GM12878 (cell line): ENCODE measurements at regions not wholly inside any gene's neighbourhood (a gene's known extent, or its start where the extent isn't known, plus 50 kb on each side); places are given as distances from the start of the nearest gene placed in this dataset.

Experiments used
- ATAC-seq: fragments of 200-7000 bp; cut with Tn5 transposase; 3 replicates; pipeline ENCODE4 v1.9.1; 2020; ENCODE audit warnings: mild to moderate bottlenecking, moderate library complexity
- BruUV-seq: library from RNA; stranded (reverse); fragments of 400-500 nt; replicated peaks from 2 replicates; lab custom pipeline; 2021; lab: Mats Ljungman, UMichigan
- CTCF ChIA-PET: fragments of 300-600 bp; sonication (Branson Sonifier 250); formaldehyde crosslinking; extraction: SDS; loops from one replicate; lab custom pipeline; 2021; ENCODE audit warnings: inconsistent platforms; lab: Yijun Ruan, JAX
- POLR2A ChIA-PET: fragments of 350-600 bp; formaldehyde crosslinking; extraction: SDS; loops from one replicate; lab custom pipeline; 2021; ENCODE audit warnings: inconsistent platforms; lab: Charles Lee
- RAD21 ChIA-PET: fragments of 300-600 bp; sonication (Branson Sonifier 250); formaldehyde crosslinking; loops from one replicate; lab custom pipeline; 2023; ENCODE audit warnings: antibody characterized with exemption; ENCODE audit not compliant: unreplicated experiment; lab: Charles Lee
- SMC1A ChIA-PET: fragments of 300-600 bp; sonication (Branson Sonifier 250); formaldehyde crosslinking; loops from one replicate; lab custom pipeline; 2023; ENCODE audit not compliant: unreplicated experiment, uncharacterized antibody; lab: Charles Lee
- DNase-seq: peaks from one replicate; pipeline ENCODE4 v3.0.0-alpha.2; 2011; ENCODE audit warnings: low read depth, low spot score
- FAIRE-seq: peaks from 3 replicates; lab custom pipeline; 2011; peaks lifted over from hg19 to GRCh38; lab: Jason Lieb, UNC
- H2AFZ ChIP-seq: 2 replicates; pipeline ENCODE4 v1.6.0; 2011; ENCODE audit warnings: low read depth, low read length, control low read depth; ENCODE audit not compliant: control insufficient read depth
- H3K27ac ChIP-seq: 2 replicates; pipeline ENCODE4 v1.5.1; 2011; ENCODE audit warnings: control low read depth; ENCODE audit not compliant: control insufficient read depth, insufficient read depth
- H3K27me3 ChIP-seq, 2 experiments: replicated peaks in 1 of 2; 2 replicates each; pipeline versions ENCODE4 v1.6.0 to v1.6.1; 2011; ENCODE audit warnings: low read length in 1 of 2; ENCODE audit not compliant: control insufficient read depth in 2 of 2, insufficient read depth in 2 of 2
- H3K36me3 ChIP-seq, 2 experiments: 2 replicates each; pipeline ENCODE4 v1.5.1; 2011; ENCODE audit warnings: low read length in 1 of 2; ENCODE audit not compliant: control insufficient read depth in 2 of 2, insufficient read depth in 2 of 2
- H3K4me1 ChIP-seq: 2 replicates; pipeline ENCODE4 v1.6.1; 2011; ENCODE audit warnings: mild to moderate bottlenecking, low read length, moderate library complexity, mixed read lengths; ENCODE audit not compliant: control insufficient read depth, insufficient read depth
- H3K4me2 ChIP-seq: 2 replicates; pipeline ENCODE4 v1.6.0; 2011; ENCODE audit warnings: control low read depth; ENCODE audit not compliant: control insufficient read depth, insufficient read depth
- H3K4me3 ChIP-seq: fragments of 200-600 bp; sonication (generic); 2 replicates; pipeline ENCODE4 v1.5.1; 2016
- H3K79me2 ChIP-seq: 2 replicates; pipeline ENCODE4 v1.6.0; 2011; ENCODE audit warnings: low read length; ENCODE audit not compliant: control insufficient read depth, insufficient read depth
- H3K9ac ChIP-seq: 2 replicates; pipeline ENCODE4 v1.8.0; 2011; ENCODE audit warnings: low read length, control low read depth, mixed read lengths; ENCODE audit not compliant: control insufficient read depth, insufficient read depth
- H3K9me3 ChIP-seq: replicated peaks from 3 replicates; pipeline ENCODE4 v1.5.1; 2011; ENCODE audit warnings: mild to moderate bottlenecking, low read length; ENCODE audit not compliant: control insufficient read depth, insufficient read depth
- H4K20me1 ChIP-seq: 2 replicates; pipeline ENCODE4 v1.6.0; 2011; ENCODE audit not compliant: control insufficient read depth, insufficient read depth
- BRCA1 ChIP-seq: IDR thresholded peaks from 2 replicates; pipeline ENCODE4 v1.6.1; 2011; ENCODE audit warnings: low read depth, low read length, improper control_type of control experiment
- CBFB ChIP-seq: IDR thresholded peaks from 2 replicates; pipeline ENCODE4 v1.6.1; 2016; ENCODE audit warnings: antibody characterized with exemption, low read depth
- CBX3 ChIP-seq: fragments of 200-600 bp; sonication (generic); IDR thresholded peaks from 2 replicates; pipeline ENCODE4 v1.6.1; 2016; ENCODE audit warnings: low read depth, borderline replicate concordance
- CHD1 ChIP-seq: IDR thresholded peaks from 2 replicates; pipeline ENCODE4 v1.6.1; 2012; ENCODE audit warnings: low read depth, low read length, improper control_type of control experiment
- DPF2 ChIP-seq: fragments of 450-650 bp; IDR thresholded peaks from 2 replicates; pipeline ENCODE4 v1.6.1; 2017; ENCODE audit warnings: mild to moderate bottlenecking
- HDAC2 ChIP-seq: fragments of 200-600 bp; sonication (generic); IDR thresholded peaks from 2 replicates; pipeline ENCODE4 v1.6.1; 2017
- JUND ChIP-seq: IDR thresholded peaks from 2 replicates; pipeline ENCODE4 v1.6.1; 2012; ENCODE audit warnings: low read depth, mild to moderate bottlenecking, low read length, improper control_type of control experiment, moderate library complexity
- LARP7 ChIP-seq: fragments of 450-650 bp; IDR thresholded peaks from 2 replicates; pipeline ENCODE4 v1.6.1; 2017; ENCODE audit warnings: mild to moderate bottlenecking
- NFIC ChIP-seq: IDR thresholded peaks from 2 replicates; pipeline ENCODE4 v1.6.1; 2012; ENCODE audit warnings: low read depth, mild to moderate bottlenecking, inconsistent platforms, low read length, moderate library complexity
- RB1 ChIP-seq: fragments of 450-650 bp; formaldehyde crosslinking; IDR thresholded peaks from 2 replicates; pipeline ENCODE4 v1.6.1; 2017; ENCODE audit warnings: mild to moderate bottlenecking, borderline replicate concordance
- SPI1 ChIP-seq: IDR thresholded peaks from 2 replicates; pipeline ENCODE4 v1.6.1; 2011; ENCODE audit warnings: low read depth, mild to moderate bottlenecking, low read length, moderate library complexity, borderline replicate concordance; ENCODE audit not compliant: insufficient read depth
- STAT1 ChIP-seq: fragments of 450-650 bp; conservative IDR thresholded peaks from 2 replicates; pipeline ENCODE4 v1.6.1; 2014; ENCODE audit warnings: antibody characterized with exemption, mild to moderate bottlenecking
- STAT3 ChIP-seq: IDR thresholded peaks from 2 replicates; pipeline ENCODE4 v1.6.1; 2011; ENCODE audit warnings: low read depth, low read length, improper control_type of control experiment
- SUPT20H ChIP-seq: IDR thresholded peaks from 2 replicates; pipeline ENCODE4 v1.6.1; 2011; ENCODE audit warnings: low read depth, mild to moderate bottlenecking, low read length, moderate library complexity, borderline replicate concordance; ENCODE audit not compliant: control insufficient read depth
- TCF7 ChIP-seq: IDR thresholded peaks from 2 replicates; pipeline ENCODE4 v1.6.1; 2014; ENCODE audit warnings: antibody characterized with exemption, borderline replicate concordance
- ZNF622 ChIP-seq: fragments of 450-650 bp; IDR thresholded peaks from 2 replicates; pipeline ENCODE4 v1.6.1; 2017; ENCODE audit warnings: mild to moderate bottlenecking, inconsistent platforms
- WGBS: methylation state at CpG from one replicate; pipeline ENCODE4 v1.1.6; 2016; ENCODE audit warnings: low lambda C conversion rate; ENCODE audit not compliant: insufficient replicate concordance, insufficient coverage; ENCODE audit errors: missing lambda C conversion rate; 5-methylcytosine and 5-hydroxymethylcytosine counted together
- in situ Hi-C: fragments of 300-500 bp; cut with MboI; formaldehyde crosslinking; loops from 9 replicates; pipeline ENCODE4 v1.14.3; 2018; ENCODE audit warnings: mixed read lengths
- intact Hi-C: fragments of 100-400 bp; cut with micrococcal nuclease; formaldehyde crosslinking; loops from one replicate; pipeline ENCODE4 v1.14.2; 2022; ENCODE audit not compliant: unreplicated experiment
- TF ChIP-seq, protein P1 (sequence below): fragments of 450-650 bp; IDR thresholded peaks from 2 replicates; pipeline ENCODE4 v1.6.1; 2016; ENCODE audit warnings: mild to moderate bottlenecking, moderate library complexity, borderline replicate concordance
- TF ChIP-seq, protein P2 (sequence below): fragments of 450-650 bp; IDR thresholded peaks from 2 replicates; pipeline ENCODE4 v1.6.1; 2017; ENCODE audit warnings: antibody characterized with exemption, mild to moderate bottlenecking, moderate library complexity

DNA sequence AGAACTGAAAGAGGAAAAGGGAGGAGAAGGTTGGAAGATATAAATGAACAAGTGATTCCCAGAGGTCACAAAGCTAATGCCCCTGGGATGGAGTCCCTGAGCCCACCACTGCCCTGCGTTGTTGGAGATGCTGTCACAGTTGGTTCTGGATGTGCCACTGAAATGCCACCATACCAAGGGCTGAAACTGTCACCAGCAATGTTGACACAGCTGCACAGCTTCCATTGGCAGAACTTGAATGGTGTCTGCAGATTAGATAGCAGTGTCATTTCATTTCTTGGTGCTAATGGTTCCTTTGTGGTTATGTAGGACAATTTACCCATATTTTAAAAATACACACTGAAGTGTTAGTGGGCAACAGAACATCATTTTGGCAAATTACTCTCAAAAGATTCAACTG is 120.7 kb downstream of the TBXT start (continued):
- TF ChIP-seq BRCA1, result no peak
- TF ChIP-seq ZNF622, result no peak
- TF ChIP-seq HDAC2, result no peak
- no peak for TF ChIP-seq TCF7
- TF ChIP-seq JUND, result no peak
- no peak for TF ChIP-seq NFIC
- no peak for TF ChIP-seq CBFB
- TF ChIP-seq DPF2, result no peak

DNA sequence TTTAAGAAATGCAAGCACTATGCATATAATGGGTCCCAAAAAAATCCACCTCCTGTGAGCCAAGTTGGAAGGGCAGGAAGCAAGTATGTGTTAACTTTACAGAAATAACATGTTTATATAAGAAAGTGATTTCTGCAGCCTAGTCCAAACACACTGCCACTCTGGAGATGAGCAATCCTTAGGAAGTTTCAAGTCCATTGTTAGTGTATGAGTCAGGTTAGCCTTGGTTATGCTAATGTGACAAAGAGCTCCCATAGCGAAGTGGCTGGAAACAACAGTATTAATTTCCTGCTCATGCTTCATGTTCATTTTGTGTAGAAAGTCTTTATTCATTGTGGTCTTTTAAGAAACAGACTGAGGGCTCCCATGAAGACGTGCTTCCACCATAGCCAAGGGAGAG is 121.4 kb downstream of the TBXT start:
- DNase-seq, result no peak
- TF ChIP-seq RB1, result no peak
- TF ChIP-seq SUPT20H, result no peak
- no peak for TF ChIP-seq CBX3
- TF ChIP-seq, protein P1, sequence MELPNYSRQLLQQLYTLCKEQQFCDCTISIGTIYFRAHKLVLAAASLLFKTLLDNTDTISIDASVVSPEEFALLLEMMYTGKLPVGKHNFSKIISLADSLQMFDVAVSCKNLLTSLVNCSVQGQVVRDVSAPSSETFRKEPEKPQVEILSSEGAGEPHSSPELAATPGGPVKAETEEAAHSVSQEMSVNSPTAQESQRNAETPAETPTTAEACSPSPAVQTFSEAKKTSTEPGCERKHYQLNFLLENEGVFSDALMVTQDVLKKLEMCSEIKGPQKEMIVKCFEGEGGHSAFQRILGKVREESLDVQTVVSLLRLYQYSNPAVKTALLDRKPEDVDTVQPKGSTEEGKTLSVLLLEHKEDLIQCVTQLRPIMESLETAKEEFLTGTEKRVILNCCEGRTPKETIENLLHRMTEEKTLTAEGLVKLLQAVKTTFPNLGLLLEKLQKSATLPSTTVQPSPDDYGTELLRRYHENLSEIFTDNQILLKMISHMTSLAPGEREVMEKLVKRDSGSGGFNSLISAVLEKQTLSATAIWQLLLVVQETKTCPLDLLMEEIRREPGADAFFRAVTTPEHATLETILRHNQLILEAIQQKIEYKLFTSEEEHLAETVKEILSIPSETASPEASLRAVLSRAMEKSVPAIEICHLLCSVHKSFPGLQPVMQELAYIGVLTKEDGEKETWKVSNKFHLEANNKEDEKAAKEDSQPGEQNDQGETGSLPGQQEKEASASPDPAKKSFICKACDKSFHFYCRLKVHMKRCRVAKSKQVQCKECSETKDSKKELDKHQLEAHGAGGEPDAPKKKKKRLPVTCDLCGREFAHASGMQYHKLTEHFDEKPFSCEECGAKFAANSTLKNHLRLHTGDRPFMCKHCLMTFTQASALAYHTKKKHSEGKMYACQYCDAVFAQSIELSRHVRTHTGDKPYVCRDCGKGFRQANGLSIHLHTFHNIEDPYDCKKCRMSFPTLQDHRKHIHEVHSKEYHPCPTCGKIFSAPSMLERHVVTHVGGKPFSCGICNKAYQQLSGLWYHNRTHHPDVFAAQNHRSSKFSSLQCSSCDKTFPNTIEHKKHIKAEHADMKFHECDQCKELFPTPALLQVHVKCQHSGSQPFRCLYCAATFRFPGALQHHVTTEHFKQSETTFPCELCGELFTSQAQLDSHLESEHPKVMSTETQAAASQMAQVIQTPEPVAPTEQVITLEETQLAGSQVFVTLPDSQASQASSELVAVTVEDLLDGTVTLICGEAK, result no peak
- no peak for TF ChIP-seq CHD1
- TF ChIP-seq, protein P2, sequence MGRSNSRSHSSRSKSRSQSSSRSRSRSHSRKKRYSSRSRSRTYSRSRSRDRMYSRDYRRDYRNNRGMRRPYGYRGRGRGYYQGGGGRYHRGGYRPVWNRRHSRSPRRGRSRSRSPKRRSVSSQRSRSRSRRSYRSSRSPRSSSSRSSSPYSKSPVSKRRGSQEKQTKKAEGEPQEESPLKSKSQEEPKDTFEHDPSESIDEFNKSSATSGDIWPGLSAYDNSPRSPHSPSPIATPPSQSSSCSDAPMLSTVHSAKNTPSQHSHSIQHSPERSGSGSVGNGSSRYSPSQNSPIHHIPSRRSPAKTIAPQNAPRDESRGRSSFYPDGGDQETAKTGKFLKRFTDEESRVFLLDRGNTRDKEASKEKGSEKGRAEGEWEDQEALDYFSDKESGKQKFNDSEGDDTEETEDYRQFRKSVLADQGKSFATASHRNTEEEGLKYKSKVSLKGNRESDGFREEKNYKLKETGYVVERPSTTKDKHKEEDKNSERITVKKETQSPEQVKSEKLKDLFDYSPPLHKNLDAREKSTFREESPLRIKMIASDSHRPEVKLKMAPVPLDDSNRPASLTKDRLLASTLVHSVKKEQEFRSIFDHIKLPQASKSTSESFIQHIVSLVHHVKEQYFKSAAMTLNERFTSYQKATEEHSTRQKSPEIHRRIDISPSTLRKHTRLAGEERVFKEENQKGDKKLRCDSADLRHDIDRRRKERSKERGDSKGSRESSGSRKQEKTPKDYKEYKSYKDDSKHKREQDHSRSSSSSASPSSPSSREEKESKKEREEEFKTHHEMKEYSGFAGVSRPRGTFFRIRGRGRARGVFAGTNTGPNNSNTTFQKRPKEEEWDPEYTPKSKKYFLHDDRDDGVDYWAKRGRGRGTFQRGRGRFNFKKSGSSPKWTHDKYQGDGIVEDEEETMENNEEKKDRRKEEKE, result no peak
- no peak for TF ChIP-seq STAT3
- no peak for TF ChIP-seq STAT1
- no peak for TF ChIP-seq SPI1
- no peak for TF ChIP-seq LARP7

More for the DNA sequence above, 121.4 kb downstream of the TBXT start:
- Histone ChIP-seq H3K4me3 (no peak overlapping the region), H3K9ac (no peak overlapping the region), H3K9me3 (no peaks in the 10 kb centered on the region), H4K20me1 (no peaks in the 10 kb centered on the region), H3K27ac (no peak overlapping the region), H3K27me3 (no peaks in the 10 kb centered on the region), H3K4me2 (no peak overlapping the region), H2AFZ (no peak overlapping the region), H3K4me1 (no peaks in the 10 kb centered on the region), H3K36me3 (no peaks in the 10 kb centered on the region), H3K79me2 (no peaks in the 10 kb centered on the region)
- no TSS peak for BruUV-seq
- no peak for FAIRE-seq
- intact Hi-C loops (no loop called here), in situ Hi-C loops (no loop called here)
- ATAC-seq, result no peak
- SMC1A ChIA-PET, result no interaction called here
- 0% methylated on average over 2 of the region's 2 CpGs for WGBS
- CTCF ChIA-PET, result no interaction called here
- POLR2A ChIA-PET, result no interaction called here
- RAD21 ChIA-PET, result no interaction called here
